H4 (cell line): ENCODE measurements at regions not wholly inside any gene's neighbourhood (a gene's known extent, or its start where the extent isn't known, plus 50 kb on each side); places are given as distances from the start of the nearest gene placed in this dataset.

ENCODE experiments used
- DNase-seq: peaks from one replicate; pipeline ENCODE4 v3.0.0-alpha.2; 2015; ENCODE audit warnings: low spot score

DNA sequence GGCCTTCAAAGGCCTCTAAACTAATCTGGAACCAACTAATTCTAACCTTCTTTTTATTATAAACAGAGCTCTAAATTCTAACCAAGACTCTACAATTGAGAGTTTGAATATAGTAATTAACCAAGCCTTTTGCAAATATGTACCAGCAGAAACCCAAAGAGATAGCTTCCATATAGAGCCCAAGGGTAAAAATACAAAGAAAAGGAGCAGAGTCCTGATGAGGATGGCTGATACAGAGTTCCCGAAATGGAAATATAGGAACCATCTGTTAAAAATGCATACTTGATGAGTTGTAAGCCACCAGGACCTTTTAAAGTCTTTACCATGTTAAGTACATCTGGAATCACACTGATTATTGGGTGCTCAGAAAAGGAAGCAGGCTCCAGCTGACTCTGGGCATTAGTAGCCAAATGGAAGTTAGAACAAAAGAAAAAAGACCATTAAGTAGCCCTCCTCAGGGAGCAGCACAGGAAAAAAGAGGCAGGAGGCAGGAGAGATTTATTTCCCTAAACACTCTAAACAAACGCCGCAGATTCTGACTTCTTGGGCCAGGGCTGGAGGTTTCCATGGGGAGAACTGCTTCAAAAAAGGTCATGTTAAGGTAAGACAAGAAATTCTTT is 463.1 kb upstream of the FAT3 start:
- DNase-seq = no peak

DNA sequence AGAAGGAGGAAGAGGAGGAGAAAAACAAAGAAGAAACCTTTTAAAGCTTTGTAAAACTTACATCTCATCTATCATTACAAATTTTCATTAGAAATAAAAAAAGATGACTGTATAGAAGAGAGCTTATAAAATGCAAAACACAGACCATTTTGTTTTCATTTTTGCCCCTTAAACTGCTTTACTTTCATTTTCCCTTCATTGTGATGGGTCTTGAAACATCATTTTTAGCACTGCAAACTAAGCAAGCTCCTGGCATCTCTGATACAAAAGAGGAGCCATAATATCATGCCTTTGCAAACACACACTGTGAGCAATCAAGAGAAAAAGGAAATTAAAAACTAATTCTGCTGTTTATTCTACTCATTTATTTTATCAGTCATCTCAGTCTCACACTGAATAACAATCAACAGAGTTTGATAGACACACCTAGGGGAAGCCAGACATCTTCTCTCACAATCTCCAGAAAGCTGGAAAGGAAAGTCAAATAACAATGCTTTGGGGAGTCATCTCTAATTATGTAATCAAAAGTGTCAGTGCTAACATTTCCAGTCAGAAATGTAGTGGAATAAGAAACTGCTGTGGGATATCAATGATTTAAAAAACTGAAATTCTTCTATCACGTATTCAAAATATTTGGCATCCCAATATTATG is 467.7 kb upstream of the FAT3 start:
- DNase-seq = no peak

GRCh38 chr11:91755951-91756707 is 468.5 kb upstream of the FAT3 start:
- no peak for DNase-seq

GRCh38 chr11:91755526-91755925 is 469.1 kb upstream of the FAT3 start:
- no peak for DNase-seq

- no peak for DNase-seq
Measured at GRCh38 chr11:91749251-91749650, 475.4 kb upstream of the FAT3 start.

DNA sequence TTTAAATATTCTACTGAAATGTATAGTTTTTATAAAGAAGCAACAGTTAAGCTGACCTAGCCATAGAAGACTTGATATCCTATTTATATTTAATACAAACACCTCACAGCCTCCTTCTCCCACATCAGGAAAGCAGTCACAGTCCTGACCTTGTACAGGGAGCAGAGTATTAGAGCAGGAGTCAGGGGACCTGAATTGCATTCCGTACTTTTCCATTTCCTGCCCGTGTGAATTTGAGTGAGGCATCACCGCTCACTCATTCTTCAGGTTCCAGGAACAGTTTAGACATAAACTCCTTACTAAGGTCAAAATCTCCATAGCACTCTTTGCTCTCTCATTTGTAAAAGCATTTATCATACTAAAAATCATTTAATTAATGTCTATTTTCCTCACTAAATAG is 482.5 kb upstream of the FAT3 start:
- DNase-seq = no peak

GRCh38 chr11:91731051-91731450 is 493.6 kb upstream of the FAT3 start:
- DNase-seq = no peak

- DNase-seq = no peak
Measured at GRCh38 chr11:91730620-91731019, 494.0 kb upstream of the FAT3 start.

DNA sequence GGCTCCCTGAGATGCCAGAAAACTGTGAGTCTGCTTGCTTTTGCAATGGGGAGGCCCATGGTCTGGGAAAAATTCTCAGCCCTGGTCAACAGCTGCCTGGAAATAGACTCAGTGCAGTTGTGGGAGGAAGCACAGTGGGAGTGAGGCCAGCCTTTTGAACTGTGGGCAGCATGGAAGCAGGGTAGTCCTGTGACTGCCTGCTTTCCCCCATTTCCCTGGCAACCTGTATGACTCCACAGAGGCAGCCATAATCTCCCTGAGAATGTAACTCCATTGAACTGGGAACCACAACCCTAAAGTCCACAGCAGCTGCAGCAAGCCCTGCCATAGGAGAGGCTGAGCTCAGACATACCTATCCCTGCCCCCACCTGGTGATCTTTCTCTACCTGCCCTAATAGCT is 494.6 kb upstream of the FAT3 start:
- no peak for DNase-seq

DNA sequence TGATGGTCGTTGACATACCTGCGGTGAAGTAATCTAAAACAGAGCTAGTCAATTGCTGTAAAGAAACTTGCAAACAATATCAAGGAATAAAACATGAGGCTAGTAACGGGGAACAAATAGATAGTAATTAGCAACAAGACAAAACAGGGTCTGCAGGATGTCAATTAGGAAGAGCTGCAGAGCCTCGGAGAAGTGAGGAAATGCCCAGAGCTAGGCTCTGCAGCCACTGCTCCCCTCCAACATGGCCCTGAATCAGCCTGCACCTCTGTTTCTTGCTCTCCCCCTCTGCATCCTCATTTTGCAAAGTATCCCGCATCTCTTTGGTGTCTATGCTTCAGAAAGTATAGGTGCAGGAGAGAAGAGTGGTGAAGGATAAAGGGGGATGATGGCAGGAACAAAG is 507.4 kb upstream of the FAT3 start:
- DNase-seq = no peak

- DNase-seq = no peak
Measured at GRCh38 chr11:91707652-91708482, 516.8 kb upstream of the FAT3 start.

GRCh38 chr11:91703042-91703441 is 521.6 kb upstream of the FAT3 start:
- no peak for DNase-seq

- DNase-seq = no peak
Measured at GRCh38 chr11:91700854-91701253, 523.8 kb upstream of the FAT3 start.

DNA sequence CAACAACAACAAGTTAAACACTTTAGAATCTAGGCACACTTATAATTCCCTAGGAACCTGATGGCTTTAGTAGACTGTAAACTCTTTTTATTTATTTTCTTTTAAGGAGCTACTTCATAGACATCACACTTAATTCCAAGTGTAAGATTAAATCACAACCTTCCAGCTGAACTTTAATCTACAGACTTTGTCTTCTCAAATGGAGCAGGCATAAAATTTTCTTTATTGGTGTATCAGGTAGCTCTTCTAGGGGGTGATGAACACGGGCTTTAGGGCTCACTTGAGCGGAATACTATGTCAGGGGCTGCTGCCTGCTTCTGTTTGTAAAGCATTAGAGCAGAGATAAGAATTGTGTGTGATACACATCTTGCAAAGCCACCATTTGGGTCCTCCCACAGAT is 525.8 kb upstream of the FAT3 start:
- DNase-seq = no peak

GRCh38 chr11:91694331-91694730 is 530.3 kb upstream of the FAT3 start:
- no peak for DNase-seq

- DNase-seq = no peak
Measured at GRCh38 chr11:91691872-91692271, 532.7 kb upstream of the FAT3 start.

GRCh38 chr11:91688672-91689071 is 535.9 kb upstream of the FAT3 start:
- no peak for DNase-seq

GRCh38 chr11:91686700-91687099 is 537.9 kb upstream of the FAT3 start:
- no peak for DNase-seq

- no peak for DNase-seq
Measured at GRCh38 chr11:91686281-91686680, 538.3 kb upstream of the FAT3 start.

GRCh38 chr11:91673705-91674104 is 550.9 kb upstream of the FAT3 start:
- no peak for DNase-seq

DNA sequence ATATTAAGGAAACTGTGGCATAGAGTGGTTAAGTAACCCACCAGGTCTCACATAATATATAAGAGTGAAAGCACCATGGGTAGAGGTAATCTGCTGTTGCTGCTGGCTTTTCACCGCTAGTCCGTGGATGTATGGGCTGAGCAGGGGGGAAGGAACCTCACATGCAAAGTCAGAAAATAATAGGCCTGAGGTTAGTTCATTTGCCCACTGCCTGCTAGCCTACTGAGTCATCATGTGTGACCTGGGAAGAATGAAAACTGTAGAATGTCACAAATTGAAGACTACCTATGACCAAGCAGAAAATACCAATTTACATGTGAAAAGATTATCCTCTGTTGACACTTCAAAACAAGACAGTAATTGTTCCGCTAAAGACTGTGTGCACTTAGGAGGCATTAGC is 560.1 kb upstream of the FAT3 start:
- DNase-seq = peak; percentile 48

DNA sequence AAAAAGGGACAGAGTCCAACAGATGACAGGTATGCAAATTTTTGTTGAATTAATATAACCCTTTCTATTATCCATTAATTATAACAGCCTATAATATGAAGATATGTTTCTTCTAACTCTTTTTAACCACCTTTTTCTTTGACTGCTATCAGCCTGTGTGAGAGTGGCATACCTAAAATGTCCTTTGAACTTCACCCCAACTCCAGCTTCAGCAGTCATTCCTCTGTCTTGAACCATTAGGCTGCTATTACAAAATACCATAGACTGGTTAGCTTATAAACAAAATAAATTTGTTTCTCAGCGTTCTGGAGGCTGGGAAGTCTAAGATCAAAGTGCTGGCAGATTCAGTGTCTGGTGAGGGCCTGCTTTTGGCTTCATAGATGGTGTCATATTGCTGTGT is 564.6 kb upstream of the FAT3 start:
- DNase-seq = no peak
